NCI-H2171 treated with DMSO at 0.1 percent for 48 hours (cell line): ENCODE measurements at regions not wholly inside any gene's neighbourhood (a gene's known extent, or its start where the extent isn't known, plus 50 kb on each side); places are given as distances from the start of the nearest gene placed in this dataset.

Source experiments
- DNase-seq: peaks from one replicate; lab custom pipeline; 2025; lab: John Stamatoyannopoulos, UW

- DNase-seq, result no peak
Measured at GRCh38 chr2:240319855-240320203, 115.6 kb upstream of the GPC1 start.

DNA sequence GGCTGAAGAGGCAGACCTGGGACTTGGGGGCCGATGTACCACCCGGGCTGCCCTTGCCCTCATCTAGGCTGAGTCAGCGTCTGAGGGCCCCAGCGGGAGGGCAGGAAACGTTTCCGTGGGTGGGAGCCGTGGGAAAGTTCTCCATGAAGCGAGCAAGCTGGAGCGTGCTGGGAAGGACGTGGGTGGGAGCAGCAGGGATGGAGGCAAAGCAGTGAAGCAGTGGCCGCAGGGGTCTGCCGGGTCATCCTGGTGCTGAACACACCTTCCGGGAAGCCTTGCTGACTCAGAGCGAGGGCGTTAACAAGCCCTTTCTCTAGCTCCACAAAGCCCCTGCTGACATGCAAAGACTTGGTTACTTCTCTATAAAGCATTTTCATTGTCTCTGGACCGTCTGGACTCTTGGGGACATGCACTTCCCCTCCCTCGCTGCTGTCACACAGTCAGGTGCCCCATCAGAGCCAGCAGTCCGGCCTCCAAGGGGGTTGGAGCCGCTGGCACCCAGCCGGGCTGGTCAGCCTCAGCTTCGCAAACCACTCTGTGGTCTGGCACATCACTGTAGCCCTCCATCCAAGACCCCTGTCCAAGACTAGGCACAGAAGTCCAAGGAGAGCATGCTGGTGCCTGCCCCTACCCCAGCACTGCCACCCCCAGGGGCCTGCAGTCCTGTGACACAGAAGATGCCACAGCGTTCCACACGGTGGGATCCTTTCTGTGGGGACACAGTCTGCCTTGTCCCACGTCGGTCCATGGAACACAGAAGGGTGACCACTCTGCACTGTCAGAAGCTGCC lies 115.1 kb upstream of the GPC1 start:
- no peak for DNase-seq

DNA sequence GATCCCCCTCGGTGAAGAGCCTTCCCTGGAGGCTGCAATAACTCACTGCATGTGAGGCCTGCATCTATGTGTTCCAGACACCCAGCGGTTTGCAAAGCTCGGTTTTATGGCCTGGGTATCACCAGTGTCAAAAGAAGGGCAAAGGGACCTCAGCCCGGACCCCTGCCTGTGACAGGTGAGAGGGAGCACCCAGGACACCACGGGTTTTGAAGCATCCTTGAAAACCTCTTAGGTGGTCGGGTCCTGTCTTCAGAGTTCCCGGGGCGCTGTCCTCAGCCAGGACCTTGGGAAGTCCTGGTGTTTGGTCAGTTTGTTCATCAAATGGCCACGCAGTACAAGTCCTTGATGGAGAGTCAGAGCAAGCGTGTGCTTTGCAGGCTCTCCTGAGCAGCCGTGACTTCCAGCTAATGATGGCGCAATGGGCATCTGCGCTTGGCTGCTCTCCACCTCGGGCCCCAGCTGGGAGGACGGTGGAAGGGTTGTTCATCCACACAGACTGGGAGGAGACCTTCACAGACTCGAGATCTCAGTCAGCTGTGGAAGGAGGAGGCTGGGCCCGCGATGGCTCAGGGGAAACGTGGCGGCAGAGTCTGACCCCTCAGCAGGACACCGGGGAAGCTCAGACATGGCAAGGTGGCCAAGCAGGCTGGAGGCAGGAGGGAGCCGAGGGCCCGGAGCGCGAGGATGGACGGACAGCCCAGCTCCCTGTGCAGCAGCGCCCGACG lies 113.1 kb upstream of the GPC1 start:
- no peak for DNase-seq

DNA sequence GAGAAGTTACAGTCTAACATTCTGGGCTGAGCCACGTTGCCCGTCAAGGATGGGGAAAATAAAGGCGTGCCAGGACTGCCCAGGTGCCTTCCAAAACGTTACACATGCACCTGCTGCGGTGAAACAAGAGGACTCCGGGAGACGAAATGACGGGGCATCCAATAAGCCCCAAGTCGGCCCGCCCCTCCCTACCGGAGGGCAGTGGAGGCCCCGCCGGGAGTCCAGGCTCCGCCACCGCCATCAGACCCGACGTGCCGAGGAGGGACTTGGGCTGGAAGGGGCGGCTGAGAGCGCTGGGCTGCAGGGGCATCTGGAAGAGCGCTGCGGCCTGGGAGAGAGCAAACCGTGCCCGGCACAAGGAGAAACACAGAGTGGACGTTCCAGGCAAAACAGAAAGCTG lies 112.5 kb upstream of the GPC1 start:
- DNase-seq, result no peak

- no peak for DNase-seq
Measured at GRCh38 chr2:240323601-240324291, 111.7 kb upstream of the GPC1 start.

GRCh38 chr2:240324312-240325015 lies 111.0 kb upstream of the GPC1 start:
- peak; percentile 41 for DNase-seq

- no peak for DNase-seq
Measured at GRCh38 chr2:240325016-240326007, 110.2 kb upstream of the GPC1 start.

GRCh38 chr2:240326246-240326645 lies 109.2 kb upstream of the GPC1 start:
- DNase-seq, result no peak

GRCh38 chr2:240326886-240327285 lies 108.6 kb upstream of the GPC1 start:
- no peak for DNase-seq

DNA sequence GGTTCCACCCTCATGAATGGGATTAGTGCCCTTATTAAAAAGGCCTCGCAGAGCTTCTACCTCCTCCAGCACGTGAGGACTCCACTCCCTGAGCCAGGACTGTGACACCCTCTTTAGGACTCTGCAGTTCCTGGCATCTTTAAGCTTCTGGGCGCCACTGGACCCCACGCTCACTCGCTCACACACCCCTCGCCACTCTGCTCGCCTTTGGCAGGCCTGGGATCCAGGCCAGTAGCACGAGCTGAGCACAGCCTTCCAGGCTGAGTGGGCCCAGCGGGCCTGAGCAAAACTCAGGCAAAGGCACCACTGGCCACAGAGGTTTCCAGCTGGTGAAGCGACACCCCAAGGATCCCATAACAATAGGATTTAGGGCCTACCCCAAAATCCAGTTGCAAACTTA lies 107.9 kb upstream of the GPC1 start:
- DNase-seq, result no peak

DNA sequence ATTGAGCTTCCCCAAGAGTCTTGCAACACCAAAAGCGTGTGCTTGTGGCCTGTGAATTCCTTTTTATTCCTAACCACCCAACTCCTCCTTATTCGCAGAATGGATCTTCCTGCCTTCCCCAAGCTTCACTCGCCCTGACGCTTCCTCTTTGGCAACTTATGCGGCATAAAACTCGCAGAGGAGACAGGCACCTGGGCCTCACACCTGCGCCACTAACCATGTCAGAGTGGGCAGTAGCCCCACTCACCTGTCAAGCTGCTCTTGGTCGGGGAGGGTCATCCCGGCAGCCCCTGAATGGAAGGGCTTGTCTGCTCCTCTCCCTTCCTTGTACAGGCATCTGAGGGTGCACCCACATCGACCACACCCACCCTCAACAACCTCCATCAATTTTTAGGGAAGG lies 106.9 kb upstream of the GPC1 start:
- no peak for DNase-seq

GRCh38 chr2:240329116-240329665 lies 106.3 kb upstream of the GPC1 start:
- no peak for DNase-seq

GRCh38 chr2:240329778-240330177 lies 105.7 kb upstream of the GPC1 start:
- DNase-seq, result no peak

DNA sequence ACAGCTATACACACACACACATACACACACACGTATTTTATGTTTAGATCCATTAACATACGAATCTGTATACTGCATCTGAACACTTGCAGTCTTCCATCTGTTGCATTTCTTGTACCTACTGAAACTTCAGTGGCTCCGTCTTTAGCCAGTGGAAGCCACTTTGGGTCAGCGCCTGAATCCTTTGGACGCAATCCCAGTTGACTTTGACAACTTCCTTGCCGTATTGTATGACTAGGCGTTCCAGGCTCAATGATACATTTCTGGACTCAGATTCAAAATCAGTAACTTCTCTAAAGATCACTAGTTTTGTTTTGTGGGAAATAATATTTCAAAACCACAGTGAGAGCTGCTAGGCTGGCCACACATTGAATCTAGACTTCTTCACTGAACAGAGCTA lies 101.5 kb upstream of the GPC1 start:
- DNase-seq, result no peak

GRCh38 chr2:240335061-240335460 lies 100.4 kb upstream of the GPC1 start:
- no peak for DNase-seq

DNA sequence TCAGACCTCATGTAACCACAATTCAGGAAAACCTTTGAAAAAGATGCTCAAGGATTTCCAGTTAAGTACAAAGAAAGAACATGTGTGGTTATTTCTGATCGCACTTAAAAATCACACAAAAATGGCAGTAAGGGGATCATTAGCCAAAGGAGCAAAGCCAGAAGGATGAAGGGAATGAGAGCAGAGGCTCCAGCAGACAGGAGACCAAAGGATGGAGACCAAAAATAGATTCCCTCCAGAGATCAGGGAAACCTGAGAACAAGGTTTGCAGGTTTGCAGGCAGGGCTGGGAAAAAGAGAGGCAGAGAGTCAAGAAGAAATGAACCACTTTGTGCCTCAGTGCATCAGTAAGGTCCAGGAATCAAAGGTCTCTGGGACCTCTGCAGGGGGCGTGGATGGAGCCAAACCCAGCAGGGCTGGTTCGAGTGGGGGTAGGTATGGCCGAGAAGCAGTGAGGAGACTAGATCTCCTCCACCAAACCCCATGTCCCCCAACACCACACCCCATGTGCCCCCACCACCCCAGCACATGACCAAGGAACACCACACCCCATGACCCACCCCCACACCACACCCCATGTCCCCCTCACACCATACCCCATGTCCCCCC lies 98.5 kb upstream of the GPC1 start:
- no peak for DNase-seq

DNA sequence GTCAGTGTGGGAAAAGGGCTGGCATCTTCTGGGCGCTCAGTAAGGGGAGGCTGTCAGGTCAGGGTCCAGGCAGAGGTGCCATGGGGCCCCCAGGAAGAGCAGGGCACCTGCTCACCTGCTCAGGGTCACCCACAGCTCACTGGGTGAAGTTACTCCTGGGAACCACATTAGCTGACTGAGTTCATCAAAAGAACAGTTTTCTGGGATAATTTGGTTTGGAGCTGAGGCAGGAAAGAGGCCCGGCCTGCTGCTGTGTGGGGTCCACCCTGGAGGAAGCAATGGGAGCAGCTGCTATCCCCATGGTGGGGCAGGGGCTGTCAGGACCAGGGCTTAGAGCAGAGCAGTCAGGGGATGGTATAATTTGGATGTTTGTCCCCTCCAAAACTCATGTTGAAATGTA lies 97.2 kb upstream of the GPC1 start:
- no peak for DNase-seq

DNA sequence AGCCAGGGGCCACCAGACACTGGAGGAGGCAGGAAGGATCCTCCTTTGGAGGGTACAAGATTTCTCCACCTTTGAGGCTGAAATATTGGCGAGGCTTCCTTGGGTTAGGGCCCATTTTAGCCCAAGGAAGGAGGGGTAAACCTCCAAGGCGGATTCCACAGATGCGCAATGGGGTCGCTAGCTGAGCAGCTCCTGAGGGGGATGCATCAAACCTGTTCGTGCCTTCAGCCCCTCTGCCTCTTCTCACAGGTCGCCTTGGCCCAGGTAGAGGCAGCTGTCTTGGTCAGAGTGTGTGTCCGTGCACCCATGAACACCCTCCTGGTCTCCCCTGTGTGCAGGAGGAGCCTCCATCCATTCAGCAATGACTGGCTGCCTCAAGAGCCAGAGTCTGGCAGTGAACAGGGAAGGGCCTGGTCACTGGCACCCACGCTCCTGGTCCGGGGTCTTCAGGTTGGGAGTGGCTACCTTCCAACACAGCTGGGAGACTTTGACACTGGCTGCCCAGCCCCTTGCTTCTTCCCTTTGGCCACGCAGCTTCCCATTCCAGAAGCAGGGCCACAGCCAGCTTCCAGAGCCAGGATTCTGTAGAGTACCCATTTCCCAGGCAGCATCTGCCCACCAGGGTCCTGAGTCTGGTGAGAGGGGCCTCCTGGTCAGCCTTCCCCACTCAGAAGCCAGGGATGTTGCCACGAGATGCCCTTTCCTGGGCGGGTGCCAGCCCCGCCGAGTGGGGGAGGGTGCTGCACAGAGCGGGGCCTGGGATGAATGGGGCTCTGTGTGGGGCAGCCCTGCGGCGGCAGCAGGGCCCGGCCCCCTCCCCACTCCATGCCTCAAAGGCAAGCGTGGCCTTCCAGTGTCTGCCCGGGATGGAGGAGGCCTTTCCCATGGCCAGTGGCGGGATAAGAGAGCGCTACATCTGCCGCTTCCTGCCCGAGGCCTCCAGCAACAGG lies 95.8 kb upstream of the GPC1 start:
- DNase-seq, result no peak

DNA sequence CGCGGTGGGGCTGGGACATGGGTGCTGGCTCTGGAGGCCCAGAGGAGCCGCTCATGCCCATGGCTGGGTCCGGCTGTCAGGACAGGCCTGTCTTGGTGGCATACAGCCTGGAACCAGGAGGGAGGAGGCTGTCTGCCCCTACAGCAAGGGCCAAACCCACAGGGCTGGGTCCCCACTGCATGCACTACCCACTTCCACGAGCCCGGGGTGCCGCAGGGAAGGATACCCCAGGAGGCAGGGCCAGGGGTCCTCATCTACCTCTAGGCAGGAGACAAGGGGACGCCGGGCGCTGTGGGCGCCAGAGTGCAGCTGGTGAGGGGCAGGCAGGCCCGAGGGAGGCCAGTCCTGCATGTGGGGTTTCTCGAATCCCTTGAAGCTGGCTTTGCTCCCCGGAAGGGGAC lies 95.1 kb upstream of the GPC1 start:
- DNase-seq, result no peak
